ENCODE measurements at regions not wholly inside any gene's neighbourhood (a gene's known extent, or its start where the extent isn't known, plus 50 kb on each side); places are given as distances from the start of the nearest gene placed in this dataset.
"Not testable (repeated sequence)": the region's sequence is repeated elsewhere in the genome, so short reads cannot be mapped to it uniquely, and the experiment has no call there.

GRCh38 chr10:120221873-120222485 is 235.0 kb upstream of the PLPP4 start:
- Histone ChIP-seq H3K27me3 (ENCODE audit: control insufficient read depth, insufficient read depth, low read length) (no peaks in the 10 kb centered on the region), H3K36me3 (ENCODE audit: control insufficient read depth, insufficient read depth, low read length) (no peaks in the 10 kb centered on the region), H3K9me3 (ENCODE audit: control insufficient read depth, insufficient read depth, low read length) (no peaks in the 10 kb centered on the region), H3K4me3 (ENCODE audit: low read length) (no peak overlapping the region), H3K27ac (ENCODE audit: low read length) (no peak overlapping the region), H3K4me1 (ENCODE audit: control insufficient read depth, insufficient read depth, low read length) (no peaks in the 10 kb centered on the region)
- DNase-seq (ENCODE audit: low read depth, low spot score): peak; percentile 68
- WGBS (ENCODE audit: insufficient coverage, insufficient read length): no CpG with 5 or more reads among the region's 4 CpGs

- Histone ChIP-seq H3K9me3 (ENCODE audit: control insufficient read depth, insufficient read depth, low read length) (no peaks in the 10 kb centered on the region), H3K36me3 (ENCODE audit: control insufficient read depth, insufficient read depth, low read length) (no peaks in the 10 kb centered on the region), H3K4me3 (ENCODE audit: low read length) (no peak overlapping the region), H3K27ac (ENCODE audit: low read length) (no peak overlapping the region), H3K4me1 (ENCODE audit: control insufficient read depth, insufficient read depth, low read length) (no peaks in the 10 kb centered on the region), H3K27me3 (ENCODE audit: control insufficient read depth, insufficient read depth, low read length) (no peaks in the 10 kb centered on the region)
- no CpG with 5 or more reads among the region's 4 CpGs for WGBS (ENCODE audit: insufficient coverage, insufficient read length)
- DNase-seq (ENCODE audit: low read depth, low spot score): no peak
Observed at GRCh38 chr10:120229641-120230040, 227.4 kb upstream of the PLPP4 start.

GRCh38 chr10:120239695-120240094 is 217.3 kb upstream of the PLPP4 start:
- no CpG with 5 or more reads among the region's 12 CpGs for WGBS (ENCODE audit: insufficient coverage, insufficient read length)
- not testable (repeated sequence) for H3K27ac ChIP-seq (ENCODE audit: low read length); H3K27me3 ChIP-seq (ENCODE audit: control insufficient read depth, insufficient read depth, low read length); H3K4me3 ChIP-seq (ENCODE audit: low read length); H3K36me3 ChIP-seq (ENCODE audit: control insufficient read depth, insufficient read depth, low read length); H3K9me3 ChIP-seq (ENCODE audit: control insufficient read depth, insufficient read depth, low read length); H3K4me1 ChIP-seq (ENCODE audit: control insufficient read depth, insufficient read depth, low read length); DNase-seq (ENCODE audit: low read depth, low spot score)

GRCh38 chr10:120251821-120252442 is 205.1 kb upstream of the PLPP4 start:
- H3K9me3 ChIP-seq (ENCODE audit: control insufficient read depth, insufficient read depth, low read length): no peaks in the 10 kb centered on the region; the same call in 1 of the 2 replicates
- no peaks in the 10 kb centered on the region for H3K27me3 ChIP-seq (ENCODE audit: control insufficient read depth, insufficient read depth, low read length)
- no peak for DNase-seq (ENCODE audit: low read depth, low spot score)
- WGBS (ENCODE audit: insufficient coverage, insufficient read length): no CpG with 5 or more reads among the region's 13 CpGs
- H3K27ac ChIP-seq (ENCODE audit: low read length): no peak overlapping the region
- no peaks in the 10 kb centered on the region for H3K4me1 ChIP-seq (ENCODE audit: control insufficient read depth, insufficient read depth, low read length)
- no peak overlapping the region for H3K4me3 ChIP-seq (ENCODE audit: low read length)
- no peaks in the 10 kb centered on the region for H3K36me3 ChIP-seq (ENCODE audit: control insufficient read depth, insufficient read depth, low read length)

GRCh38 chr10:120253131-120253530 is 203.9 kb upstream of the PLPP4 start:
- Histone ChIP-seq H3K27ac (ENCODE audit: low read length) (no peak overlapping the region), H3K9me3 (ENCODE audit: control insufficient read depth, insufficient read depth, low read length) (no peaks in the 10 kb centered on the region; the same call in 1 of the 2 replicates), H3K4me1 (ENCODE audit: control insufficient read depth, insufficient read depth, low read length) (no peaks in the 10 kb centered on the region), H3K27me3 (ENCODE audit: control insufficient read depth, insufficient read depth, low read length) (no peaks in the 10 kb centered on the region), H3K36me3 (ENCODE audit: control insufficient read depth, insufficient read depth, low read length) (no peaks in the 10 kb centered on the region), H3K4me3 (ENCODE audit: low read length) (no peak overlapping the region)
- no CpG with 5 or more reads among the region's 3 CpGs for WGBS (ENCODE audit: insufficient coverage, insufficient read length)
- no peak for DNase-seq (ENCODE audit: low read depth, low spot score)

- Histone ChIP-seq H3K27ac (ENCODE audit: low read length) (no peak overlapping the region), H3K27me3 (ENCODE audit: control insufficient read depth, insufficient read depth, low read length) (no peaks in the 10 kb centered on the region), H3K9me3 (ENCODE audit: control insufficient read depth, insufficient read depth, low read length) (no peaks in the 10 kb centered on the region), H3K4me3 (ENCODE audit: low read length) (no peak overlapping the region), H3K36me3 (ENCODE audit: control insufficient read depth, insufficient read depth, low read length) (no peaks in the 10 kb centered on the region), H3K4me1 (ENCODE audit: control insufficient read depth, insufficient read depth, low read length) (no peaks in the 10 kb centered on the region)
- no peak for DNase-seq (ENCODE audit: low read depth, low spot score)
- WGBS (ENCODE audit: insufficient coverage, insufficient read length): no CpG with 5 or more reads among the region's 4 CpGs
Observed at GRCh38 chr10:120260456-120260855, 196.6 kb upstream of the PLPP4 start.

GRCh38 chr10:120262857-120263547 is 194.0 kb upstream of the PLPP4 start:
- no CpG with 5 or more reads among the region's 1 CpG for WGBS (ENCODE audit: insufficient coverage, insufficient read length)
- Histone ChIP-seq H3K4me1 (ENCODE audit: control insufficient read depth, insufficient read depth, low read length) (no peaks in the 10 kb centered on the region), H3K36me3 (ENCODE audit: control insufficient read depth, insufficient read depth, low read length) (no peaks in the 10 kb centered on the region), H3K27ac (ENCODE audit: low read length) (no peak overlapping the region), H3K9me3 (ENCODE audit: control insufficient read depth, insufficient read depth, low read length) (no peaks in the 10 kb centered on the region), H3K27me3 (ENCODE audit: control insufficient read depth, insufficient read depth, low read length) (no peaks in the 10 kb centered on the region), H3K4me3 (ENCODE audit: low read length) (no peak overlapping the region)
- DNase-seq (ENCODE audit: low read depth, low spot score): no peak

- WGBS (ENCODE audit: insufficient coverage, insufficient read length): no CpG with 5 or more reads among the region's 3 CpGs
- H3K4me3 ChIP-seq (ENCODE audit: low read length): no peak overlapping the region
- H3K27me3 ChIP-seq (ENCODE audit: control insufficient read depth, insufficient read depth, low read length): no peaks in the 10 kb centered on the region
- H3K9me3 ChIP-seq (ENCODE audit: control insufficient read depth, insufficient read depth, low read length): no peaks in the 10 kb centered on the region
- no peak overlapping the region for H3K27ac ChIP-seq (ENCODE audit: low read length)
- H3K4me1 ChIP-seq (ENCODE audit: control insufficient read depth, insufficient read depth, low read length): no peaks in the 10 kb centered on the region
- H3K36me3 ChIP-seq (ENCODE audit: control insufficient read depth, insufficient read depth, low read length): no peaks in the 10 kb centered on the region
- DNase-seq (ENCODE audit: low read depth, low spot score): no peak
Observed at GRCh38 chr10:120266022-120266421, 191.0 kb upstream of the PLPP4 start.

- H3K9me3 ChIP-seq (ENCODE audit: control insufficient read depth, insufficient read depth, low read length): no peaks in the 10 kb centered on the region
- H3K27me3 ChIP-seq (ENCODE audit: control insufficient read depth, insufficient read depth, low read length): no peaks in the 10 kb centered on the region
- no CpG with 5 or more reads among the region's 1 CpG for WGBS (ENCODE audit: insufficient coverage, insufficient read length)
- no peak overlapping the region for H3K4me3 ChIP-seq (ENCODE audit: low read length)
- no peaks in the 10 kb centered on the region for H3K36me3 ChIP-seq (ENCODE audit: control insufficient read depth, insufficient read depth, low read length)
- no peaks in the 10 kb centered on the region for H3K4me1 ChIP-seq (ENCODE audit: control insufficient read depth, insufficient read depth, low read length)
- no peak for DNase-seq (ENCODE audit: low read depth, low spot score)
- H3K27ac ChIP-seq (ENCODE audit: low read length): no peak overlapping the region
Observed at GRCh38 chr10:120270906-120271305, 186.1 kb upstream of the PLPP4 start.

GRCh38 chr10:120271696-120272095 is 185.3 kb upstream of the PLPP4 start:
- Histone ChIP-seq H3K4me3 (ENCODE audit: low read length) (no peak overlapping the region), H3K4me1 (ENCODE audit: control insufficient read depth, insufficient read depth, low read length) (no peaks in the 10 kb centered on the region), H3K36me3 (ENCODE audit: control insufficient read depth, insufficient read depth, low read length) (no peaks in the 10 kb centered on the region), H3K27ac (ENCODE audit: low read length) (no peak overlapping the region), H3K27me3 (ENCODE audit: control insufficient read depth, insufficient read depth, low read length) (no peaks in the 10 kb centered on the region), H3K9me3 (ENCODE audit: control insufficient read depth, insufficient read depth, low read length) (no peaks in the 10 kb centered on the region)
- DNase-seq (ENCODE audit: low read depth, low spot score): no peak
